ENCODE measurements at regions not wholly inside any gene's neighbourhood (a gene's known extent, or its start where the extent isn't known, plus 50 kb on each side); places are given as distances from the start of the nearest gene placed in this dataset.

GRCh38 chr1:238489006-238489405, 598.3 kb upstream of the ZP4 start:
- peaks cover 2% of the 10 kb centered on the region; the same call in 1 of the 2 replicates for H3K79me2 ChIP-seq (ENCODE audit: insufficient read depth, low read length)

More at GRCh38 chr1:238489006-238489405, 598.3 kb upstream of the ZP4 start:
- no peak overlapping the region for H2BK5ac ChIP-seq (ENCODE audit: insufficient read length, low read length)
- no peak overlapping the region for H2BK20ac ChIP-seq (ENCODE audit: low read depth, low read length, poor library complexity, severe bottlenecking)
- no peak overlapping the region for H3K23ac ChIP-seq (ENCODE audit: insufficient read length, low read depth, low read length)
- Mint-ChIP-seq H3K27ac (no peak overlapping the region), H3K27me3 (ENCODE audit: low read depth) (no peaks in the 10 kb centered on the region), H3K9me3 (no peaks in the 10 kb centered on the region; a peak in 1 of 5 replicates), H3K4me3 (no peak overlapping the region), H3K4me1 (peaks cover 13 to 20% of the 10 kb centered on the region in 2 experiments), H3K36me3 (ENCODE audit: insufficient read depth in 1 of 3, low read depth in 3 of 3) (no peaks in the 10 kb centered on the region; a peak in 1 of 7 replicates)
- no peak overlapping the region for H3K56ac ChIP-seq (ENCODE audit: insufficient read length, low read depth, low read length)
- H2BK12ac ChIP-seq (ENCODE audit: insufficient read length, low read depth, low read length) = no peak overlapping the region
- no peak overlapping the region for H3K18ac ChIP-seq (ENCODE audit: insufficient read length, low read depth, low read length)
- H3K14ac ChIP-seq (ENCODE audit: insufficient read depth, low read length) = no peak overlapping the region
- H3K79me1 ChIP-seq (ENCODE audit: insufficient read depth, low read depth, low read length, poor library complexity, severe bottlenecking) = no peaks in the 10 kb centered on the region
- WGBS (ENCODE audit: extremely low coverage, insufficient read length, low lambda C conversion rate) = no CpG with 5 or more reads among the region's 3 CpGs
- no peak overlapping the region for H3K4ac ChIP-seq (ENCODE audit: low read depth, low read length)
- no peak overlapping the region for H2AK5ac ChIP-seq (ENCODE audit: insufficient read length, low read length)
- H3K23me2 ChIP-seq (ENCODE audit: insufficient read length, low read depth, low read length, poor library complexity, severe bottlenecking) = no peaks in the 10 kb centered on the region
- no peaks in the 10 kb centered on the region for H3K9me3 ChIP-seq (ENCODE audit: control insufficient read depth, low read depth, low read length)
- H3K27me3 ChIP-seq (ENCODE audit: insufficient read depth, low read length) = no peaks in the 10 kb centered on the region
- no peaks in the 10 kb centered on the region for H4K20me1 ChIP-seq (ENCODE audit: control insufficient read depth, insufficient read depth, insufficient read length)
- H2AFZ ChIP-seq (ENCODE audit: low read length) = no peak overlapping the region
- no peak overlapping the region for H3T11ph ChIP-seq (ENCODE audit: low read length)
- no peak overlapping the region for H3K27ac ChIP-seq (ENCODE audit: insufficient read length, low read depth, low read length)
- H2BK15ac ChIP-seq (ENCODE audit: low read depth, low read length) = no peak overlapping the region
- H4K8ac ChIP-seq (replicated peaks; ENCODE audit: insufficient read length, low read depth, low read length) = no peak overlapping the region
- no peaks in the 10 kb centered on the region; the same call in 1 of the 2 replicates for H3K4me1 ChIP-seq (ENCODE audit: insufficient read depth, low read length)
- H3K4me2 ChIP-seq (ENCODE audit: insufficient read depth, insufficient read length, low read length) = no peak overlapping the region
- H2BK120ac ChIP-seq (ENCODE audit: low read depth, low read length, poor library complexity, severe bottlenecking) = no peak overlapping the region
- H3K9ac ChIP-seq (ENCODE audit: extremely low read depth, insufficient read length, low read length) = no peak overlapping the region
- H4K5ac ChIP-seq (ENCODE audit: insufficient read length, low read depth, low read length) = no peak overlapping the region
- no peak for DNase-seq
- TF ChIP-seq CTCF (conservative IDR thresholded peaks at IDR 0.05) = no peak
- no peak overlapping the region for H4K91ac ChIP-seq (ENCODE audit: insufficient read length, low read depth, low read length)
